Calu3 (cell line): ENCODE measurements at regions not wholly inside any gene's neighbourhood (a gene's known extent, or its start where the extent isn't known, plus 50 kb on each side); places are given as distances from the start of the nearest gene placed in this dataset.

Experiments
- BruUV-seq: library from RNA; stranded (reverse); fragments of 400-500 nt; replicated peaks from 2 replicates; lab custom pipeline; 2021; lab: Mats Ljungman, UMichigan
- CTCF ChIA-PET: fragments of 300-600 bp; sonication (Branson Sonifier 250); formaldehyde crosslinking; loops from one replicate; lab custom pipeline; 2022; ENCODE audit warnings: antibody characterized with exemption; lab: Charles Lee
- DNase-seq: peaks from one replicate; pipeline ENCODE4 v3.0.0; 2022
- H3K27ac Mint-ChIP-seq: one replicate; pipeline ENCODE4 v1.8.0; 2022; ENCODE audit warnings: mixed read lengths; ENCODE audit not compliant: unreplicated experiment
- H3K27me3 Mint-ChIP-seq: one replicate; pipeline ENCODE4 v1.8.0; 2022; ENCODE audit warnings: mixed read lengths; ENCODE audit not compliant: unreplicated experiment
- H3K36me3 Mint-ChIP-seq: one replicate; pipeline ENCODE4 v1.8.0; 2022; ENCODE audit warnings: mild to moderate bottlenecking, moderate library complexity, mixed read lengths; ENCODE audit not compliant: insufficient read depth, unreplicated experiment
- H3K4me1 Mint-ChIP-seq: one replicate; pipeline ENCODE4 v1.8.0; 2022; ENCODE audit warnings: mild to moderate bottlenecking, low read depth, mixed read lengths; ENCODE audit not compliant: unreplicated experiment
- H3K4me3 Mint-ChIP-seq: one replicate; pipeline ENCODE4 v1.8.0; 2022; ENCODE audit warnings: mild to moderate bottlenecking, low read depth, moderate library complexity, mixed read lengths; ENCODE audit not compliant: unreplicated experiment
- H3K9me3 Mint-ChIP-seq: one replicate; pipeline ENCODE4 v1.8.0; 2022; ENCODE audit warnings: low read depth, mixed read lengths; ENCODE audit not compliant: unreplicated experiment
- CTCF ChIP-seq: fragments of 200-600 bp; IDR thresholded peaks from one replicate; pipeline ENCODE4 v1.8.0; 2022; ENCODE audit warnings: antibody characterized with exemption; ENCODE audit not compliant: unreplicated experiment
- intact Hi-C: fragments of 100-400 bp; cut with micrococcal nuclease; formaldehyde crosslinking; loops from one replicate; pipeline ENCODE4 v1.10.0; 2022; ENCODE audit not compliant: unreplicated experiment

GRCh38 chr3:72453706-72454105, 394.5 kb downstream of the SHQ1 start:
- H3K36me3 Mint-ChIP-seq = no peaks in the 10 kb centered on the region
- H3K27me3 Mint-ChIP-seq = no peaks in the 10 kb centered on the region
- H3K27ac Mint-ChIP-seq = no peak overlapping the region
- no peak for TF ChIP-seq CTCF
- CTCF ChIA-PET = no interaction called here
- intact Hi-C loops = no loop called here
- DNase-seq = no peak
- BruUV-seq = no TSS peak
- peaks cover 21% of the 10 kb centered on the region for H3K4me1 Mint-ChIP-seq
- H3K9me3 Mint-ChIP-seq = no peaks in the 10 kb centered on the region
- no peak overlapping the region for H3K4me3 Mint-ChIP-seq

- no peak for DNase-seq
- Mint-ChIP-seq H3K36me3 (no peaks in the 10 kb centered on the region), H3K4me1 (peaks cover 22% of the 10 kb centered on the region), H3K4me3 (no peak overlapping the region), H3K27me3 (no peaks in the 10 kb centered on the region), H3K9me3 (no peaks in the 10 kb centered on the region), H3K27ac (no peak overlapping the region)
- no peak for TF ChIP-seq CTCF
- intact Hi-C loops = no loop called here
- CTCF ChIA-PET = no interaction called here
- no TSS peak for BruUV-seq
Observed at GRCh38 chr3:72452745-72453144, 395.5 kb downstream of the SHQ1 start.

GRCh38 chr3:72451841-72452240, 396.4 kb downstream of the SHQ1 start:
- H3K4me1 Mint-ChIP-seq = peaks cover 18% of the 10 kb centered on the region
- no peaks in the 10 kb centered on the region for H3K9me3 Mint-ChIP-seq
- no TSS peak for BruUV-seq
- H3K4me3 Mint-ChIP-seq = no peak overlapping the region
- H3K27me3 Mint-ChIP-seq = no peaks in the 10 kb centered on the region
- no peak for DNase-seq
- no peak for TF ChIP-seq CTCF
- intact Hi-C loops = no loop called here
- CTCF ChIA-PET = no interaction called here
- no peak overlapping the region for H3K27ac Mint-ChIP-seq
- H3K36me3 Mint-ChIP-seq = peaks cover 6% of the 10 kb centered on the region

- TF ChIP-seq CTCF = no peak
- CTCF ChIA-PET = no interaction called here
Observed at GRCh38 chr3:72449551-72449950, 398.7 kb downstream of the SHQ1 start.

More at GRCh38 chr3:72449551-72449950, 398.7 kb downstream of the SHQ1 start:
- Mint-ChIP-seq H3K4me3 (no peak overlapping the region), H3K36me3 (peaks cover 26% of the 10 kb centered on the region), H3K27me3 (no peaks in the 10 kb centered on the region), H3K27ac (no peak overlapping the region), H3K9me3 (no peaks in the 10 kb centered on the region), H3K4me1 (peaks cover 29% of the 10 kb centered on the region)
- no TSS peak for BruUV-seq
- no peak for DNase-seq
- intact Hi-C loops = loop anchor here (5.0 kb wide), 3 partner anchors 33 to 373 kb away; no protein-coding TSS in a partner anchor
